Dermis microvascular lymphatic vessel endothelial cell (primary cell): ENCODE measurements at regions not wholly inside any gene's neighbourhood (a gene's known extent, or its start where the extent isn't known, plus 50 kb on each side); places are given as distances from the start of the nearest gene placed in this dataset.
"Not testable (repeated sequence)": the region's sequence is repeated elsewhere in the genome, so short reads cannot be mapped to it uniquely, and the experiment has no call there.

ENCODE experiments used
- DNase-seq, 2 donors: peaks; one replicate each; pipeline versions ENCODE4 v3.0.0 to v3.0.0-alpha.2; 2010; ENCODE audit warnings: low read depth in 2 of 2

DNA sequence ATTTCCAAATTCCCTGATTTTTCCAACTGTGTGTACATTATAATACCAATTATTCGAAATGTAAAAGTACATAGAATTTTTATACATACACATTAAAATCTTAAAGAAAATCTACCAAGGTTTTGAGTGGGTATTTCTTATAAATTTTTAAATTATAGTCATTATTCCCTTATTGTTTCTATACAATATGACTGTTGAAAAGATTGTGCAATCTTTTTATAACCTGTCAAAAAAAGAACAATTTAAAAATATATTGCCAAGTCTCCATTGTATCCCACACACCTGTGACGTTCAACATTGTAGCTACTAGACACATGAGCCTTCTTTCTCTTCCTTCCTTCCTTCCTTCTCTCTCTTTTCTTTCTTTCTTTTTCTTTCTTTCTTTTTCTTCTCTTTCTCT is 473.2 kb upstream of the CHRM3 start:
- no peak for DNase-seq

- no peak for DNase-seq
Observed at GRCh38 chr1:238912148-238912547, 474.2 kb upstream of the CHRM3 start.

DNA sequence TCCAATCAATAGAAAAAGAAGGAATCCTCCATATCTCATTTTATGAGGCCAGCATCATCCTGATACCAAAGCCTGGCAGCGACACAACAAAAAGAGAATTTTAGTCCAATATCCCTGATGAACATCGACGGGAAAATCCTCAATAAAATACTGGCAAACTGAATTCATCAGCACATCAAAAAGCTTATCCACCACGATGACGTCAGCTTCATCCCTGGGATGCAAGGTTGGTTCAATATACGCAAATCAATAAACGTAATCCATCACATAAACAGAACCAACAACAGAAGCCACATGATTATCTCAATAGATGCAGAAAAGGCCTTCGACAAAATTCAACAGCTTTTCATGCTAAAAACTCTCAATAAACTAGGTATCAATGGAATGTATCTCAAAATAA is 483.6 kb upstream of the CHRM3 start:
- DNase-seq, result not testable (repeated sequence)

- DNase-seq, result no peak
Observed at GRCh38 chr1:238900334-238900865, 486.0 kb upstream of the CHRM3 start.

- DNase-seq, result no peak
Observed at GRCh38 chr1:238898856-238899255, 487.5 kb upstream of the CHRM3 start.

DNA sequence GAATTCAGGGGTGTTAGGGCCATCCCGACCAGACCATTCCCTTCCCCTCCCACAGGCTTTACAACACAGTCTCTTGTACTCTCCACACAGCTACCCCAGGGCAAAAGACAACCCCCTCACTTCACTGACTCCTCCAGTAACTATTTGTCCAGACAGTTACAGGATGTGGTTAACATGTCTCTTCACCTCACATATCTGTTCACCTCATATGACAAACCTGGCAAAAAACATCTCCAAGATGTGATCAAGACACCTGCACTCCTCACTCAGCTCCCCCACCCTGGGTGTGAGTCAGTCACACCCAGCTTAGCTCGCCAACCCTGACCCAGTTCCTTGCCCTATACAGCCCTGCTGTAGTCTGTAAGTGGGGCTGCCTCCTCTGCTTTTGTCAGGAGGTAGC is 490.5 kb upstream of the CHRM3 start:
- no peak for DNase-seq

DNA sequence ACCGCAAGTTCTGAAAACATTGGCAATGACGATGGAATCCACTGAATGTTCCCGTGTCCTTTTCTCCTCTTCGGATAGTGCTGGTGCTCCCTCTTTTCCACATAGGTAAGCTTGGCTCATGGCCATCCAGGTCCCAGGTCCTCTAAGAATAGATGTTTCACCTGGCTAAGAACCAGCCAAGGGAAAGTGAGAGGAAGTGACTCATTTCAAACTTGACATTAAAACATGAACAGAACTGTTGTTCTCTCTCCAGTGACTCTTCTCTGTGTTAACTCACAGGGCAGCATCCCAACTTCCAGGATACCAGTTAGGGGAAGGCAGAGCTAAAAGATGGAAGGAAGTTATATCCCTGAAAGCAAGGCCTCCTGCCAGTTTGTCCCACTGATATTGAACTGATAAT is 493.8 kb upstream of the CHRM3 start:
- DNase-seq, result no peak

DNA sequence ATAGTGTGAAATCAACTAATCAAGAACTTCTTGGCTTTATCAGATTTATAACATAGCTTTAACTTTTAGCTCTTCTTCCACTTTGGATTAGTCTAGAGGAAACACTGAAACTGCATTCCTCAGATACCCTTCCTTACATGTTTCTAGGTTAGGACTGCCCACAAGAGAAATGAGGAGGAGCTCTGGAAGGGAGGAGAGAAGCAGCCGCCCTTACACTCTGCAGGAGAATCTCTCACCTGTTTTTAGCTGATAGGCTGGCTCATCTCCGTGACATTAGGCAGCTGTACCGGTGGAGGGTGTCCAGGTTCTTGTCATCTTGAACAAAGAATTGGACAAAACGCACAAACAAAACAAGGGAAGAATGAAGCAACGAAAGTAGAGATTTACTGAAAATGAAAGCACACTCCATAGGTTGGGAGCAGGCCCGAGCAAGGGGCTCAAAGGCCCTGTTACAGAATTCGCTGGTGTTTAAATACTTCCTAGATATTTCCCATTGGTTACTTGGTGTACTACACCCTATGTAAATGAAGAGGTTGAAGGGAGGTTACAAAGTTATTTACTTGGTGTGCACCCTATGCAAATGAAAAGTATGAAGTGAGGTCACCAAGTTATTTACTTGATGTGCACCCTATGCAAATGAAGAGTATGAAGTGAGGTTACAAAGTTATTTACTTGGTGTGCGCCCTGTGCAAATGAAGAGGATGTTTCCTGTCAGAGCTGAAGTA is 524.9 kb upstream of the CHRM3 start:
- no peak for DNase-seq

DNA sequence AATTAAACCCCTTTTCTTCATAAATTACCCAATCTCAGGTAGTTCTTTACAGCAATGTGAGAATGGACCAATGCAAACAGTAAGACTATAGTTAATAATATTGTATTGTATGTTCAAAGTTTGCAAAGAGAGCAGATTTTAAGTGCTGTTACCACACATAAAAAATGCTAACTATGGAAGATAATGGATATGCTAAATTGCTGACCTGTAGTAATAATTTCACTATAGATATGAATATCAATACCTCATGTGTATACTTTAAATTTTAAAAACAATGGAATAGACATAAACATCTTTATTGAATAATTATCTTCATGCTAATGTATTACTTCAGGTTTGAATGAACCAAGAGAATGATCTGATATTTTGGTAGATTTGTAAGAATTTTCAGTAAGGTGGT is 552.4 kb upstream of the CHRM3 start:
- DNase-seq, result no peak

DNA sequence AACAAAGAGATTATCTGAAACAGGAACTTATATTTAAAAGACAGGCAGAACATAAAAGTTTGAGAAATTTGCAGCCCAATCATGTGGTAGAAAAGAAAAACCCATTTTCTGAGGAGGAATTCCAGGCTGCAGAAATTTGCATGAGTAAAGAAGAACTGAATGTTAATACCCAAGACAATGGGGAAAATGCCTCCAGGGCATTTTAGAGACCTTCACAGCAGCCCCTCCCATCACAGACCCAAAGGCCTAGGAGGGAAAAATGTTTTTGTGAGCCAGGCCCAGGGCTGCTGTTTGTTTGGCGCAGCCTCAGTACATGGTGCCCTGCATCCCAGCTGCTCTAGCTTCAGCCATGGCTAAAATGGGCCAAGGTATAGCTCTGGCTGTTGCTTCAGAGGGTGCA is 554.3 kb upstream of the CHRM3 start:
- no peak for DNase-seq

DNA sequence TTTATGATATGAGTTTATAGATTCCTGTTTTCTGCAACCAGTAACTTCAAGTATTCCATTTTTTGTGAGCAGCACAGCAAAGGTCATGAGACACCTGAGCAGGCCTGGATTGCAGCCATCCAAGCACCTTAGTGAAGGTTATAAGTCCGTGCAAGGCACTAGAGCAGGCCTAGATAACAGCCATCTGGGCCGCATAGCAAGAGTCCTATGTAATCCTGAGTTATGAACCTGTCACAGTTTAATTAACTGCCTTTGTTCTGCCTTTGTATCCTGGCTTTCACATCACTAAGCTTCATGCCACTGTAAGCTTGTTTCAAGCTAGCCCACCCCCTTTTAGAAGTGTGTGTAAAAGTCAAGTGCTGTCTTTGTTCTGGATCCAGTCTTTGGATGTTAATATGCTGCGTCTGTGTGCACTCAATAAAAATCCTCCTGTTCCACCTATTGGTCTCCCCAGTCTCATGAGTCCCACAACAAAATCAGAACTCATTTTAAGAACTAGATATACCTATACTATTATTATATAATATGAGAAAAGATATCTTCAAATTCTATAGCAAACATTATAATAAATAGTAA is 556.2 kb upstream of the CHRM3 start:
- no peak for DNase-seq

- no peak for DNase-seq
Observed at GRCh38 chr1:238826891-238827290, 559.5 kb upstream of the CHRM3 start.

DNA sequence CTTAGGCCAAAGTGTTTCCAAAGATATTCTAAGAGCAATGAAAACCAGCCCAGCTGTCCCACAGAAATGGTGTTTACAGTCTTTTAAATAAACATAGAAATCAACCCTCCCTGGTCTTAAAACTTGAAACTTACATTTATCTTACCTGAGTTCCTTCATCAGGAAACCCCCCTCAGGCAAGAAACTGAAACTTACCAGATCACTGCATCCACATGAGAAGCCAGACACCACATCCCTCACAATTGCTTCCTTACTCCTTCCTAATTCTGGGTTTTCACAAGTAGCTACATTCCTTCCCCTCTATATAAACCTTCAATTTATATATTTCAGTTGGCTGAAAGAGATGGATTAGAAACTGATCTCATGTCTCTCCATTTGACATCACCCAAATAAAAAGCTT is 563.0 kb upstream of the CHRM3 start:
- no peak for DNase-seq

GRCh38 chr1:238811211-238811879 is 575.0 kb upstream of the CHRM3 start:
- no peak for DNase-seq

DNA sequence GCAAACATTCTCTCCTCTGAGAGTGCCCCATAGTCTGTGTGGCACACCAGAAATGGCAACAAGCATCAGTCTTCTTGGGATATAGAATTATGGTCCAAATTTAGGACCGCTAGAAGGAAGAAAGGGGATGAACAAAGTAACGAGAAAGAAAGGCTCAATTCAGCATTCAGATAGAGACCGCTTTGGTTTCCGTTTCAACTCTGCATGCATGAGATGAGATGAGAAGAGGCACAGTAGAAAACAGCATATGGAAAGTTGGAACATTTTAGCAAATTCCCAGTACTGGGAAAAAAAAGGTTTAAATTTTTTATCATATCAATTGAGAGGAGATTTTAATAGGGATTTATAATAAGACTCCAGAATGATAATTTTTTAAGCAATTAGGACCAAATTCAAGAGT is 595.5 kb upstream of the CHRM3 start:
- no peak for DNase-seq

DNA sequence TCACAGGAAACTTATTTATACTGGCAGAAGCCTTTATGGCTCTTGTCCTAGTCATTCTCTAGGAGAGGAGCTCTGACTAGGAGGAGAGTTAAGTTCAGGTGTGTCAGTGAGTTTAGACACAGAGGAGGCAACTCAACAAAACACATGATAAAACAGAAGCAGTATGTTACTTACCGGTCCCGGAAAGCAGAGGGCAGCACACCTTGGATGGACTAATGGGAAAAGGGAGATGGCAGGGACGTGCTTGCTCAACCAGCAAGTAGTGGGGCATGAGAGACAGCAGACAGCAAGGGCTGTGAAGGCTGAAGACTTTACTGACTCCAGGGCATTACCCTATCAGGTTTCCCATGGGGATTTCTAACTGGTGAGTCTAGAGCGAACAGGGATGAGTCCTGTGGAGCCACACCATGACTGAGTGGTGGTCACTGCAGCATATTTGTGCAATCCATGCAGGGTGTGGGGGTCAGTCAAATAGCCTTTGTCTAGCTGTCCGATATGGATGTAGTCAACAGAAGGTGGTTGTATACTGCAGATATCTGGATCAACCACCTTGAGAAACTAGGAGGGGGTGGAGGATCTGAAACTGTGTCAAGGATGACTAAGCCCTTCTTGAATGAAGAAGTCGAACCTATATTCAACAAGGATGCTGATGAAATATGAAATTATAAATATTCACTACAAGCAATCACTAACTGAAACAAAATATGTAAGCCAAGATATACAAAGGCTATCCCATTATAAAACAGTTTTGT is 596.3 kb upstream of the CHRM3 start:
- no peak for DNase-seq

- DNase-seq, result no peak
Observed at GRCh38 chr1:238787471-238787870, 598.9 kb upstream of the CHRM3 start.

GRCh38 chr1:238783633-238784032 is 602.7 kb upstream of the CHRM3 start:
- no peak for DNase-seq

DNA sequence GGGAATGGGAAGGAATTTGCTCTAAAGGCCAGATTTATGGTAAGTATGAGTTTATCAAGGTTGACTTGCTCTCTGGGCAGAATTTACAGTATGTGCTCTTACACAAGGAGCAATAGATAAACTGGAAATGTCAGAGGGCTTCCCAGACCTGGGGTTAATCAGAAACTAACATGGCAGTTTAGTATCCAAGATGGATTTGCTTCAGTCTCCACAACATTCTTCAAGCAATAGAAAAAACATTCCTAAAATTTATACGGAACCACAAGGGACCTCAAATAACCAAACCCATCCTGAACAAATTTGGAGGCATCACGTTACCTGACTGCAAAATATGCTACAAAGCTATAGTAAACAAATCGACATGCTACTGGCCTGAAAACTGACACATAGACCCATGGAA is 606.7 kb upstream of the CHRM3 start:
- no peak for DNase-seq

DNA sequence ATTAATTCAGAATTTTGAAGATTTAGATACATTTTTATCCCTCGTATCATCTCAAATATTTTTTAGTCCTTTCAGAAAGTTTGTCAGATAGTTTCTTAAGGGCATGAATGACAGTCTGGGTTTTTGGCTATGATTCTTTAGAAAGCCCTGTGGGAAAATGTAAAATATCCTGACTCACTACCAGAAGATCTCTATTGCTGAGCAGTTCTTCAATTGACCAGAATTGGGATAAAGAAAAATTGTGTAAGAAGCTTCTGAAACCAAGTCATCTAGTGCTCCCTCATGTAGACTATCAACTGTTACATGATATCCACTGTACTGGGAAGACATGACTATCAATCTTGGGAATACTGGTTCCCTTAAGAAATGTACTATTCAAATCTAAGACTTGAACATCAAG is 608.3 kb upstream of the CHRM3 start:
- no peak for DNase-seq

- DNase-seq, result no peak
Observed at GRCh38 chr1:238777551-238777950, 608.8 kb upstream of the CHRM3 start.

- DNase-seq, result no peak
Observed at GRCh38 chr1:238776126-238776525, 610.2 kb upstream of the CHRM3 start.
